HG02884 (cell line): ENCODE measurements at regions not wholly inside any gene's neighbourhood (a gene's known extent, or its start where the extent isn't known, plus 50 kb on each side); places are given as distances from the start of the nearest gene placed in this dataset.
"Not testable (repeated sequence)": the region's sequence is repeated elsewhere in the genome, so short reads cannot be mapped to it uniquely, and the experiment has no call there.

Source experiments
- ATAC-seq: cut with Tn5 transposase; IDR thresholded peaks from one replicate; pipeline ENCODE4 v1.9.1; 2021; ENCODE audit warnings: mild to moderate bottlenecking, moderate library complexity; ENCODE audit not compliant: unreplicated experiment

GRCh38 chr6:169019727-169020491 lies 233.7 kb downstream of the THBS2 start:
- ATAC-seq = no peak

DNA sequence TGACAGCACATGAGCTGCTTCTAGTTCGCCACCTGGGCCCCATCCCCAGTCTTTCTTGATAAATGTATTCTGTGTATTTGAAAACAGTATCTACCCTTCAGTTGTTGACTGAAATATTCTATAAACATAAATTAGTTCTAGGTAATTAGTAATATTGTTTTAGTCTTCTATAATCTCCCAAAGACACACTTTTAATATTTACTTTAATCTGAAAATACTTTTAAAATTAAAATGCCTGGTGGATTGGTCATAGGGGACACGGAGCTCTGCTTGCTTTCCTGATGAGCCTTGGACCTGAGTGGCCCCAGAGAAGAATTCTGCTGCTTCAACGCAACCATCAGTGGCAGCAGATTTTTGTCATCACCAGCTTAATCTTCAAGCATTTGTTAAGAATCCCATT lies 234.5 kb downstream of the THBS2 start:
- ATAC-seq = no peak

GRCh38 chr6:169016758-169017157 lies 236.9 kb downstream of the THBS2 start:
- ATAC-seq = no peak

GRCh38 chr6:169014211-169015197 lies 239.1 kb downstream of the THBS2 start:
- ATAC-seq = no peak

- no peak for ATAC-seq
Observed at GRCh38 chr6:169009628-169010027, 244.0 kb downstream of the THBS2 start.

- ATAC-seq = no peak
Observed at GRCh38 chr6:169008641-169009257, 244.9 kb downstream of the THBS2 start.

- no peak for ATAC-seq
Observed at GRCh38 chr6:169005166-169005565, 248.5 kb downstream of the THBS2 start.

GRCh38 chr6:169000022-169000421 lies 253.6 kb downstream of the THBS2 start:
- no peak for ATAC-seq

- ATAC-seq = no peak
Observed at GRCh38 chr6:168999392-168999791, 254.3 kb downstream of the THBS2 start.

DNA sequence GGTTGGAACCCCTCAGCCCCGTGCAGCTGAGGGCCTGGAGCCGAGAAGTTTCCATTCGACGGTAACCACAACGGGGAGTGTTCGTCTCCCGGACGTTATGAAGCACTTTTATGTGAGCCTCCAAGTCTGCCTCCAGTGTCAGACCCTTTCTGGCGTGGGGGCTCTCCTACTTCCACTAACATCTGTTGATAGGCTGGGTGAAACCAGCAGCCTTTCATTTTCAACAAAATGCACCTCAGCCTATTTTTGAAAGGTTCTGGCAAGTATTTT lies 257.4 kb downstream of the THBS2 start:
- ATAC-seq = no peak

- ATAC-seq = no peak
Observed at GRCh38 chr6:168995526-168996355, 257.9 kb downstream of the THBS2 start.

GRCh38 chr6:168994956-168995355 lies 258.7 kb downstream of the THBS2 start:
- no peak for ATAC-seq

GRCh38 chr6:168992446-168993144 lies 261.1 kb downstream of the THBS2 start:
- no peak for ATAC-seq

DNA sequence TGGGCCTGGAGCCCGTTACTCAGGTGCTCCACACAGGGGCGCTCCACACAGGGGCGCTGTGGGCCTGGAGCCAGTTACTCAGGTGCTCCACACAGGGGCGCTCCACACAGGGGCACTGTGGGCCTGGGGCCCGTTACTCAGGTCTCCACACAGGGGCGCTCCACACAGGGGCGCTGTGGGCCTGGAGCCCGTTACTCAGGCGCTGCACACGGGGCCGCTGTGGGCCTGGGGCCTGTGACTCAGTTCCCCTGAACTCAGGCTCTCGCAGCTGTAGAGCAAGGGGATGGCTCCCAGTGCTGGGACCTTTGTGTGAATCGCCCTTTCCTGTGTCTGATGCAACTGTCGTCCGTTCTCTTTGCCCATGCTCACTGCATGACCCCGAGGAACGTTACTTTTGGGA lies 262.0 kb downstream of the THBS2 start:
- ATAC-seq = not testable (repeated sequence)

DNA sequence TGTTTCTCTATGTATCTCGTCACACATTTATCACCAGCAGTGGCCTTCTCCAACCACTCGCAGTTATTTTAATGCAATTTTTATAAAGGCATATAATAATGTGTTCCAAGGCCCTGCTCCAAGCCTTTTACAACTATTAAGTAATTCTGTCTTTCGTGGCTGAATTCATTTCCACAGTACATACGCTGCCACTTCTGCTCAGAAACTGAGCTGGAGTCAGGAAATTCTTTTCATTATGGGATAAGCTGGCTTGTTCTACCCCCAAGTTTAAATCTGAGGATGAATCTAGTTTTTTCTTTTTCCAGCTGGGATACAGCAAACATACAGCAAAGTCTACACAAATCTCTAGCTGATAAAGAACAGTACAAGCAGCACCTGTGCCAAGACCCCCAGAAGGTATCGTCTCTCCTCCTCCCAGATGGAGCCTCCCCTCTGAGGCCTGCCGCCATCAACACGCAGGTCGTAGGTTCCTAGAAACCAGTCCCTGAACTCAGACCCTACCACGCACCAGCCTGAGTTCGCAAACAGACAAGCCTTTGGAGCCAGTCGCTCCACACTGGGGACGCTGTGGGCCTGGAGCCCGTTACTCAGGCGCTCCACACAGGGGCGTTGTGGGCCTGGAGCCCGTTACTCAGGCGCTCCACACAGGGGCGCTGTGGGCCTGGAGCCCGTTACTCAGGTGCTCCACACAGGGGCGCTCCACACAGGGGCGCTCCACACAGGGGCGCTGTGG lies 263.5 kb downstream of the THBS2 start:
- ATAC-seq = no peak

DNA sequence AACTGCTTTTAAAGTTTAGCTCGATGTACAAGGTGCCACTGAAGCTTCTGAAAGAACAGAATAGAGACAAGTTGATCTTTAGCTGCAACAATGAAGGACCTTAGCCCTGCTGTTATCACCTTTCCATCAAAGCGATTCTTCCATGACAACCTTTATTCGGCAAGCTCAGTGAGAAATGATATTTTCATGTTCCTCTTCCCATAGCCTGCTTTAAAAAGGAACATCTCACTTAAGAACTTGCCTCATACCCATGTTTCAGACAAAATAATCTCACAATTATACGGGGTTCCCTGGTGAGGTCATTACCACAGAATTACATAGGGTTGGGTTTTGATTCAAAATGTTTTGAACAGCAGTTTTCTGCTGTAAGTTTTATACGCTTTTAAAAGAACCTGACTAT lies 264.2 kb downstream of the THBS2 start:
- ATAC-seq = no peak

DNA sequence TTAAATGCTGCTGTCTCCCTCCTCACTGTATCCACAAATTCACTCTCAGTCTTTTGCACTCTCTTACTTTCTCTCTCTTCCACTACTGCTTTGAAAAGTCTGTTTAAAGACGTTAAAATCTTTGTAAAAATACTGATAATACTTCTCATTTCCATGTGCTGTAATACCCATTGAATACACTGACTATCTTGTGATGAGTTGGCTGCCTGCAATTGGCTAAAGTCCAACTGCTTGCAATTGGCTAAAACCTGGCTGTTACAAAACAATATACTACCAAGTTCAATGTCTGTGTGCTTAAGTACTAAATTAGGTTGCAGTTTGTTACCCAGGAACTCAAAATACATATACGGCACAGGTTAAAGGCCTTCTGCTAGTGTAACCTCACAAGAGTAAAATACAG lies 264.8 kb downstream of the THBS2 start:
- ATAC-seq = no peak

DNA sequence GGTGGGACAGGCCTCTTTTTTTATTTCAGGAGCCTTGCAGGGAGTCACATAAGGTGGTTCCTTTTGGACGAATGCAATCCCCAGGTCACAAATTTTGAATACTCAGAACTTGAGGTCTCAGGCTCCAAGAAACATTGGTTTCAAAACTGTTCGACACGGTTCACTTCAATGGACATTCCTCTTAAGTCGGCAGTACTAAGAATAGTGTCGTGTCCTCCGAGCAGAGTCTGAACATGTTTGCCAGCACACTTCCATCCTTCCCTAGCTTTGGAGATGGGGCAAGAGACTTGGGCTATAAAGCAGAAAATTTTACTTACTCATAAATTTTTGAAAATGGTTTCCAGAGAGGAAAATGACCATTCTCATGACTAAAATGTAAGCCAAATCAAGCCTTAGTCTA lies 265.4 kb downstream of the THBS2 start:
- ATAC-seq = no peak

DNA sequence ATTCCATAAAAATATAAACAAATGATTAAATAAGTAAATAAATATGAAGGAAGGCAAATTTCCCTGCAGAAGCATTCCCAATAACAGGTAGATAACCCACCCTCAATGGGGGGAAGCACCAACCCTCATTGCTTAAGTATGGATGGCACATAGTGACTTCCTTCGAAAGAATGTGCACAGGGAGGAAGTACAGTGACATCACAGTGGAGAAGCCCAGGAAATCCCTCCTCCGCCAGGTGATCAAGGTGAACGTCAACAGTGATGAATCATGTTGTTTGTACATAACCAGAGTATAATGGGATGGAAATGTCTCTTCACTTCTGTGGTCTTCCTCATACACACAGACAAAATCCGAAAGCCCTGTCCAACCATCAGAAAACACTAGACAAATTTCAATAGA lies 267.9 kb downstream of the THBS2 start:
- no peak for ATAC-seq

- ATAC-seq = no peak
Observed at GRCh38 chr6:168983925-168984324, 269.7 kb downstream of the THBS2 start.
